H1 (cell line): ENCODE measurements at regions not wholly inside any gene's neighbourhood (a gene's known extent, or its start where the extent isn't known, plus 50 kb on each side); places are given as distances from the start of the nearest gene placed in this dataset.

Experiments used
- CHD2 ChIP-seq: IDR thresholded peaks from 2 replicates; pipeline ENCODE4 v1.6.1; 2012; ENCODE audit warnings: low read length, improper control_type of control experiment
- GTF2F1 ChIP-seq: IDR thresholded peaks from 2 replicates; pipeline ENCODE4 v1.6.1; 2012; ENCODE audit warnings: low read depth, low read length, improper control_type of control experiment, borderline replicate concordance
- YY1 ChIP-seq: IDR thresholded peaks from 2 replicates; pipeline ENCODE4 v1.6.1; 2011; ENCODE audit warnings: low read depth, mild to moderate bottlenecking, low read length

DNA sequence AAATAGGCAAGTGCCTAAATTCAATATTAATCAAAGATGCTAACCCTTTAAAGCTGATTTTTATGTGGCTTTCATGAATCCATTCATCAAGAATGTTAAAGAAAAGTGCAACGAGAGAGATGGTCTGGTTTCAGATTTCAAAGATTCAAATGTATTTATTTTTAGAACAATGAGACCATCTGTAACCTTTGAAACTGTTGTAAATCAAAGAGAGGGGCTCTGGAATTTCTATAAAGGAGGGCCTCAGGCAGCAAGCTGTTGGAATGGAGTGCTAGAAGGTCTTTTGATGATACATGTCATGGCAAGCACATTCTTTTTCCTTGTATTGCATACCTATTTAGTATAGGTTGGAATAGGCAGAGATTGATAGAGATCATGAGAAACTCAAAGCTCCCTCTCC is 433.0 kb downstream of the LRIG3 start (continued):
- no peak for TF ChIP-seq CHD2
- no peak for TF ChIP-seq GTF2F1
- TF ChIP-seq YY1 = no peak
